ENCODE measurements at regions not wholly inside any gene's neighbourhood (a gene's known extent, or its start where the extent isn't known, plus 50 kb on each side); places are given as distances from the start of the nearest gene placed in this dataset.

GRCh38 chr6:101066481-101066880, 185.4 kb upstream of the ASCC3 start:
- no peaks in the 10 kb centered on the region for H3K27me3 ChIP-seq (replicated peaks; ENCODE audit: control insufficient read depth, insufficient read depth, low read length, poor library complexity, severe bottlenecking)
- no peak overlapping the region for H3K4me3 ChIP-seq (ENCODE audit: insufficient read depth, low read depth, low read length, poor library complexity, severe bottlenecking)
- DNase-seq: no peak
- H3K4me1 ChIP-seq (ENCODE audit: control insufficient read depth, insufficient read depth, low read length, poor library complexity, severe bottlenecking): no peaks in the 10 kb centered on the region
- no peaks in the 10 kb centered on the region for H3K9me3 ChIP-seq (ENCODE audit: control insufficient read depth, low read length)
- H3K27ac ChIP-seq (ENCODE audit: insufficient read depth, low read length, poor library complexity, severe bottlenecking): no peak overlapping the region
- H3K36me3 ChIP-seq (ENCODE audit: control insufficient read depth, insufficient read depth, low read length): no peaks in the 10 kb centered on the region

GRCh38 chr6:101069191-101069795, 188.2 kb upstream of the ASCC3 start:
- Histone ChIP-seq H3K27ac (ENCODE audit: insufficient read depth, low read length, poor library complexity, severe bottlenecking) (no peak overlapping the region), H3K4me3 (ENCODE audit: insufficient read depth, low read depth, low read length, poor library complexity, severe bottlenecking) (no peak overlapping the region), H3K27me3 (replicated peaks; ENCODE audit: control insufficient read depth, insufficient read depth, low read length, poor library complexity, severe bottlenecking) (no peaks in the 10 kb centered on the region), H3K36me3 (ENCODE audit: control insufficient read depth, insufficient read depth, low read length) (no peaks in the 10 kb centered on the region), H3K9me3 (ENCODE audit: control insufficient read depth, low read length) (no peaks in the 10 kb centered on the region), H3K4me1 (ENCODE audit: control insufficient read depth, insufficient read depth, low read length, poor library complexity, severe bottlenecking) (no peaks in the 10 kb centered on the region)
- DNase-seq: no peak

GRCh38 chr6:101070044-101070608, 189.0 kb upstream of the ASCC3 start:
- H3K36me3 ChIP-seq (ENCODE audit: control insufficient read depth, insufficient read depth, low read length): no peaks in the 10 kb centered on the region
- no peaks in the 10 kb centered on the region for H3K27me3 ChIP-seq (replicated peaks; ENCODE audit: control insufficient read depth, insufficient read depth, low read length, poor library complexity, severe bottlenecking)
- DNase-seq: no peak
- no peak overlapping the region for H3K27ac ChIP-seq (ENCODE audit: insufficient read depth, low read length, poor library complexity, severe bottlenecking)
- no peaks in the 10 kb centered on the region for H3K9me3 ChIP-seq (ENCODE audit: control insufficient read depth, low read length)
- H3K4me1 ChIP-seq (ENCODE audit: control insufficient read depth, insufficient read depth, low read length, poor library complexity, severe bottlenecking): no peaks in the 10 kb centered on the region
- no peak overlapping the region for H3K4me3 ChIP-seq (ENCODE audit: insufficient read depth, low read depth, low read length, poor library complexity, severe bottlenecking)

GRCh38 chr6:101077344-101077743, 196.2 kb upstream of the ASCC3 start:
- no peaks in the 10 kb centered on the region for H3K4me1 ChIP-seq (ENCODE audit: control insufficient read depth, insufficient read depth, low read length, poor library complexity, severe bottlenecking)

GRCh38 chr6:101079696-101080270, 198.7 kb upstream of the ASCC3 start:
- H3K27ac ChIP-seq (ENCODE audit: insufficient read depth, low read length, poor library complexity, severe bottlenecking): no peak overlapping the region
- H3K4me1 ChIP-seq (ENCODE audit: control insufficient read depth, insufficient read depth, low read length, poor library complexity, severe bottlenecking): no peaks in the 10 kb centered on the region
- no peak for DNase-seq
- no peak overlapping the region for H3K4me3 ChIP-seq (ENCODE audit: insufficient read depth, low read depth, low read length, poor library complexity, severe bottlenecking)
- no peaks in the 10 kb centered on the region for H3K36me3 ChIP-seq (ENCODE audit: control insufficient read depth, insufficient read depth, low read length)
- H3K9me3 ChIP-seq (ENCODE audit: control insufficient read depth, low read length): no peaks in the 10 kb centered on the region
- no peaks in the 10 kb centered on the region for H3K27me3 ChIP-seq (replicated peaks; ENCODE audit: control insufficient read depth, insufficient read depth, low read length, poor library complexity, severe bottlenecking)

More at GRCh38 chr6:101077344-101077743, 196.2 kb upstream of the ASCC3 start:
- Histone ChIP-seq H3K27me3 (replicated peaks; ENCODE audit: control insufficient read depth, insufficient read depth, low read length, poor library complexity, severe bottlenecking) (no peaks in the 10 kb centered on the region), H3K36me3 (ENCODE audit: control insufficient read depth, insufficient read depth, low read length) (no peaks in the 10 kb centered on the region), H3K27ac (ENCODE audit: insufficient read depth, low read length, poor library complexity, severe bottlenecking) (no peak overlapping the region), H3K9me3 (ENCODE audit: control insufficient read depth, low read length) (no peaks in the 10 kb centered on the region), H3K4me3 (ENCODE audit: insufficient read depth, low read depth, low read length, poor library complexity, severe bottlenecking) (no peak overlapping the region)
- no peak for DNase-seq

GRCh38 chr6:101080597-101080996, 199.5 kb upstream of the ASCC3 start:
- H3K27me3 ChIP-seq (replicated peaks; ENCODE audit: control insufficient read depth, insufficient read depth, low read length, poor library complexity, severe bottlenecking): no peaks in the 10 kb centered on the region
- no peak for DNase-seq

GRCh38 chr6:101083533-101084175, 202.5 kb upstream of the ASCC3 start:
- no peak for DNase-seq
- no peaks in the 10 kb centered on the region for H3K4me1 ChIP-seq (ENCODE audit: control insufficient read depth, insufficient read depth, low read length, poor library complexity, severe bottlenecking)

More at GRCh38 chr6:101080597-101080996, 199.5 kb upstream of the ASCC3 start:
- H3K4me3 ChIP-seq (ENCODE audit: insufficient read depth, low read depth, low read length, poor library complexity, severe bottlenecking): no peak overlapping the region
- no peaks in the 10 kb centered on the region for H3K4me1 ChIP-seq (ENCODE audit: control insufficient read depth, insufficient read depth, low read length, poor library complexity, severe bottlenecking)
- H3K27ac ChIP-seq (ENCODE audit: insufficient read depth, low read length, poor library complexity, severe bottlenecking): no peak overlapping the region
- no peaks in the 10 kb centered on the region for H3K9me3 ChIP-seq (ENCODE audit: control insufficient read depth, low read length)
- no peaks in the 10 kb centered on the region for H3K36me3 ChIP-seq (ENCODE audit: control insufficient read depth, insufficient read depth, low read length)

GRCh38 chr6:101085327-101085726, 204.2 kb upstream of the ASCC3 start:
- no peaks in the 10 kb centered on the region for H3K9me3 ChIP-seq (ENCODE audit: control insufficient read depth, low read length)
- no peak overlapping the region for H3K27ac ChIP-seq (ENCODE audit: insufficient read depth, low read length, poor library complexity, severe bottlenecking)
- no peaks in the 10 kb centered on the region for H3K4me1 ChIP-seq (ENCODE audit: control insufficient read depth, insufficient read depth, low read length, poor library complexity, severe bottlenecking)
- H3K4me3 ChIP-seq (ENCODE audit: insufficient read depth, low read depth, low read length, poor library complexity, severe bottlenecking): no peak overlapping the region
- no peaks in the 10 kb centered on the region for H3K27me3 ChIP-seq (replicated peaks; ENCODE audit: control insufficient read depth, insufficient read depth, low read length, poor library complexity, severe bottlenecking)
- no peaks in the 10 kb centered on the region for H3K36me3 ChIP-seq (ENCODE audit: control insufficient read depth, insufficient read depth, low read length)
- DNase-seq: no peak

More at GRCh38 chr6:101083533-101084175, 202.5 kb upstream of the ASCC3 start:
- Histone ChIP-seq H3K36me3 (ENCODE audit: control insufficient read depth, insufficient read depth, low read length) (no peaks in the 10 kb centered on the region), H3K27ac (ENCODE audit: insufficient read depth, low read length, poor library complexity, severe bottlenecking) (no peak overlapping the region), H3K4me3 (ENCODE audit: insufficient read depth, low read depth, low read length, poor library complexity, severe bottlenecking) (no peak overlapping the region), H3K27me3 (replicated peaks; ENCODE audit: control insufficient read depth, insufficient read depth, low read length, poor library complexity, severe bottlenecking) (no peaks in the 10 kb centered on the region), H3K9me3 (ENCODE audit: control insufficient read depth, low read length) (no peaks in the 10 kb centered on the region)

GRCh38 chr6:101086473-101086872, 205.3 kb upstream of the ASCC3 start:
- no peak overlapping the region for H3K27ac ChIP-seq (ENCODE audit: insufficient read depth, low read length, poor library complexity, severe bottlenecking)
- no peak overlapping the region for H3K4me3 ChIP-seq (ENCODE audit: insufficient read depth, low read depth, low read length, poor library complexity, severe bottlenecking)
- no peaks in the 10 kb centered on the region for H3K36me3 ChIP-seq (ENCODE audit: control insufficient read depth, insufficient read depth, low read length)
- no peaks in the 10 kb centered on the region for H3K27me3 ChIP-seq (replicated peaks; ENCODE audit: control insufficient read depth, insufficient read depth, low read length, poor library complexity, severe bottlenecking)
- no peak for DNase-seq
- H3K4me1 ChIP-seq (ENCODE audit: control insufficient read depth, insufficient read depth, low read length, poor library complexity, severe bottlenecking): no peaks in the 10 kb centered on the region
- H3K9me3 ChIP-seq (ENCODE audit: control insufficient read depth, low read length): no peaks in the 10 kb centered on the region

- Histone ChIP-seq H3K4me3 (ENCODE audit: insufficient read depth, low read depth, low read length, poor library complexity, severe bottlenecking) (no peak overlapping the region), H3K36me3 (ENCODE audit: control insufficient read depth, insufficient read depth, low read length) (no peaks in the 10 kb centered on the region), H3K27me3 (replicated peaks; ENCODE audit: control insufficient read depth, insufficient read depth, low read length, poor library complexity, severe bottlenecking) (no peaks in the 10 kb centered on the region), H3K27ac (ENCODE audit: insufficient read depth, low read length, poor library complexity, severe bottlenecking) (no peak overlapping the region), H3K4me1 (ENCODE audit: control insufficient read depth, insufficient read depth, low read length, poor library complexity, severe bottlenecking) (no peaks in the 10 kb centered on the region), H3K9me3 (ENCODE audit: control insufficient read depth, low read length) (no peaks in the 10 kb centered on the region)
- no peak for DNase-seq
Measured at GRCh38 chr6:101088594-101088993, 207.5 kb upstream of the ASCC3 start.
